ENCODE measurements at regions not wholly inside any gene's neighbourhood (a gene's known extent, or its start where the extent isn't known, plus 50 kb on each side); places are given as distances from the start of the nearest gene placed in this dataset.

GRCh38 chr1:60425528-60425927, 352.0 kb upstream of the C1orf87 start:
- DNase-seq (ENCODE audit: low spot score) (no peak), ATAC-seq (ENCODE audit: low FRiP score) (no peak)
- TF ChIP-seq CTCF (IDR thresholded peaks at IDR 0.05), result no peak

- ATAC-seq (ENCODE audit: low FRiP score) (no peak), DNase-seq (ENCODE audit: low spot score) (no peak)
- no peak for TF ChIP-seq CTCF (IDR thresholded peaks at IDR 0.05)
These were observed 349.7 kb upstream of the C1orf87 start for GRCh38 chr1:60423146-60423780.

GRCh38 chr1:60421965-60422364, 348.4 kb upstream of the C1orf87 start:
- TF ChIP-seq CTCF (IDR thresholded peaks at IDR 0.05), result no peak
- DNase-seq (ENCODE audit: low spot score), result no peak
- no peak for ATAC-seq (ENCODE audit: low FRiP score)

GRCh38 chr1:60419023-60419422, 345.5 kb upstream of the C1orf87 start:
- TF ChIP-seq CTCF (IDR thresholded peaks at IDR 0.05), result no peak
- DNase-seq (ENCODE audit: low spot score) (no peak), ATAC-seq (ENCODE audit: low FRiP score) (no peak)

- DNase-seq (ENCODE audit: low spot score) (no peak), ATAC-seq (ENCODE audit: low FRiP score) (no peak)
- no peak for TF ChIP-seq CTCF (IDR thresholded peaks at IDR 0.05)
These were observed 342.1 kb upstream of the C1orf87 start for GRCh38 chr1:60415696-60416095.

GRCh38 chr1:60413091-60413490, 339.5 kb upstream of the C1orf87 start:
- ATAC-seq (ENCODE audit: low FRiP score) (no peak), DNase-seq (ENCODE audit: low spot score) (no peak)
- TF ChIP-seq CTCF (IDR thresholded peaks at IDR 0.05), result no peak

GRCh38 chr1:60411591-60411990, 338.0 kb upstream of the C1orf87 start:
- ATAC-seq (ENCODE audit: low FRiP score) (no peak), DNase-seq (ENCODE audit: low spot score) (no peak)
- TF ChIP-seq CTCF (IDR thresholded peaks at IDR 0.05), result no peak
